ENCODE measurements at regions not wholly inside any gene's neighbourhood (a gene's known extent, or its start where the extent isn't known, plus 50 kb on each side); places are given as distances from the start of the nearest gene placed in this dataset.

DNA sequence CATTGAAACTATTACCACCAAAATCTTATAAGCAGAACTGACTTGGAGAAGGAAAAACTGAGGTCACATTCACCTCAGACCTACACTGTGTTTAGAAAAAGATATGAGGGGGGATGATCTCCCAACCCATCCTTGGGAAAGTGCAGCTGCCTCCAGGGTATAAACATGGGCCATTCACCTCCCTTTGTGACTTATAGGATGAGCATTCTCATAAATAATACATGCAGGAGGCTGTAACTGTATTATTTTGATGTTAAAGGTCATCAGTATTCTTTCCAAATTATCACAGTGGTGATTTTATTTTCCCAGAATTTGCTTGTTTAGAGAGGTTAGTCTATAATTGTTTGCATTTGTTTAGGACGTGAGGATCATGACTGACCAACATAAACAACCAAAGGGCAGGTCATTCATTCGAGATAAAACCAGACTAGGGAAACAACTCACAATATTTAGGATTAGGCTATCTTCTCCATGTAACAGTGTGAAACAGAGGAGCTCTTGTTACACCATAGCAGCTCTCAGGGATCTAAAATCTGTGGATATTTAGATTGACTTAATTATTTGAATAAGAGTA, 109.2 kb upstream of the NR5A2 start:
- TF ChIP-seq, protein P1, sequence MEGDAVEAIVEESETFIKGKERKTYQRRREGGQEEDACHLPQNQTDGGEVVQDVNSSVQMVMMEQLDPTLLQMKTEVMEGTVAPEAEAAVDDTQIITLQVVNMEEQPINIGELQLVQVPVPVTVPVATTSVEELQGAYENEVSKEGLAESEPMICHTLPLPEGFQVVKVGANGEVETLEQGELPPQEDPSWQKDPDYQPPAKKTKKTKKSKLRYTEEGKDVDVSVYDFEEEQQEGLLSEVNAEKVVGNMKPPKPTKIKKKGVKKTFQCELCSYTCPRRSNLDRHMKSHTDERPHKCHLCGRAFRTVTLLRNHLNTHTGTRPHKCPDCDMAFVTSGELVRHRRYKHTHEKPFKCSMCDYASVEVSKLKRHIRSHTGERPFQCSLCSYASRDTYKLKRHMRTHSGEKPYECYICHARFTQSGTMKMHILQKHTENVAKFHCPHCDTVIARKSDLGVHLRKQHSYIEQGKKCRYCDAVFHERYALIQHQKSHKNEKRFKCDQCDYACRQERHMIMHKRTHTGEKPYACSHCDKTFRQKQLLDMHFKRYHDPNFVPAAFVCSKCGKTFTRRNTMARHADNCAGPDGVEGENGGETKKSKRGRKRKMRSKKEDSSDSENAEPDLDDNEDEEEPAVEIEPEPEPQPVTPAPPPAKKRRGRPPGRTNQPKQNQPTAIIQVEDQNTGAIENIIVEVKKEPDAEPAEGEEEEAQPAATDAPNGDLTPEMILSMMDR (IDR thresholded peaks at IDR 0.05): no peak
- TF ChIP-seq, protein P2, sequence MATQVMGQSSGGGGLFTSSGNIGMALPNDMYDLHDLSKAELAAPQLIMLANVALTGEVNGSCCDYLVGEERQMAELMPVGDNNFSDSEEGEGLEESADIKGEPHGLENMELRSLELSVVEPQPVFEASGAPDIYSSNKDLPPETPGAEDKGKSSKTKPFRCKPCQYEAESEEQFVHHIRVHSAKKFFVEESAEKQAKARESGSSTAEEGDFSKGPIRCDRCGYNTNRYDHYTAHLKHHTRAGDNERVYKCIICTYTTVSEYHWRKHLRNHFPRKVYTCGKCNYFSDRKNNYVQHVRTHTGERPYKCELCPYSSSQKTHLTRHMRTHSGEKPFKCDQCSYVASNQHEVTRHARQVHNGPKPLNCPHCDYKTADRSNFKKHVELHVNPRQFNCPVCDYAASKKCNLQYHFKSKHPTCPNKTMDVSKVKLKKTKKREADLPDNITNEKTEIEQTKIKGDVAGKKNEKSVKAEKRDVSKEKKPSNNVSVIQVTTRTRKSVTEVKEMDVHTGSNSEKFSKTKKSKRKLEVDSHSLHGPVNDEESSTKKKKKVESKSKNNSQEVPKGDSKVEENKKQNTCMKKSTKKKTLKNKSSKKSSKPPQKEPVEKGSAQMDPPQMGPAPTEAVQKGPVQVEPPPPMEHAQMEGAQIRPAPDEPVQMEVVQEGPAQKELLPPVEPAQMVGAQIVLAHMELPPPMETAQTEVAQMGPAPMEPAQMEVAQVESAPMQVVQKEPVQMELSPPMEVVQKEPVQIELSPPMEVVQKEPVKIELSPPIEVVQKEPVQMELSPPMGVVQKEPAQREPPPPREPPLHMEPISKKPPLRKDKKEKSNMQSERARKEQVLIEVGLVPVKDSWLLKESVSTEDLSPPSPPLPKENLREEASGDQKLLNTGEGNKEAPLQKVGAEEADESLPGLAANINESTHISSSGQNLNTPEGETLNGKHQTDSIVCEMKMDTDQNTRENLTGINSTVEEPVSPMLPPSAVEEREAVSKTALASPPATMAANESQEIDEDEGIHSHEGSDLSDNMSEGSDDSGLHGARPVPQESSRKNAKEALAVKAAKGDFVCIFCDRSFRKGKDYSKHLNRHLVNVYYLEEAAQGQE (IDR thresholded peaks at IDR 0.05; ENCODE audit: insufficient read depth in 1 of 2, low read depth in 2 of 2, low read length in 1 of 2): no peak
